Astrocyte of the cerebellum (primary cell): ENCODE measurements at regions not wholly inside any gene's neighbourhood (a gene's known extent, or its start where the extent isn't known, plus 50 kb on each side); places are given as distances from the start of the nearest gene placed in this dataset.

Experiments
- DNase-seq: peaks from one replicate; pipeline ENCODE4 v3.0.0-alpha.2; 2011; ENCODE audit warnings: low read depth
- H3K4me3 ChIP-seq: 2 replicates; pipeline ENCODE4 v1.5.1; 2011; ENCODE audit warnings: mild to moderate bottlenecking, low read depth, low read length, moderate library complexity
- CTCF ChIP-seq: IDR thresholded peaks from 2 replicates; pipeline ENCODE4 v1.5.1; 2012; ENCODE audit warnings: low read length, low read depth, moderate library complexity, mild to moderate bottlenecking; ENCODE audit errors: missing control alignments
- in situ Hi-C: cut with HindIII; loops from 2 replicates; pipeline ENCODE4 v1.10.0; 2017; ENCODE audit warnings: low sequenced_read_pairs

- TF ChIP-seq CTCF, result no peak
- DNase-seq, result no peak
- in situ Hi-C loops, result no loop called here
- H3K4me3 ChIP-seq, result no peak overlapping the region
Measured at GRCh38 chr13:40383885-40384284, 282.6 kb downstream of the FOXO1 start.

GRCh38 chr13:40384976-40385857 lies 281.2 kb downstream of the FOXO1 start:
- H3K4me3 ChIP-seq, result no peak overlapping the region
- no peak for DNase-seq
- in situ Hi-C loops, result no loop called here
- no peak for TF ChIP-seq CTCF

GRCh38 chr13:40385858-40386180 lies 280.6 kb downstream of the FOXO1 start:
- in situ Hi-C loops, result no loop called here
- no peak for TF ChIP-seq CTCF
- H3K4me3 ChIP-seq, result no peak overlapping the region
- no peak for DNase-seq

GRCh38 chr13:40386586-40386985 lies 279.9 kb downstream of the FOXO1 start:
- H3K4me3 ChIP-seq, result no peak overlapping the region
- no peak for DNase-seq
- in situ Hi-C loops, result no loop called here
- TF ChIP-seq CTCF, result no peak

GRCh38 chr13:40387775-40388174 lies 278.7 kb downstream of the FOXO1 start:
- no peak overlapping the region for H3K4me3 ChIP-seq
- DNase-seq, result no peak
- in situ Hi-C loops, result no loop called here
- TF ChIP-seq CTCF, result no peak

GRCh38 chr13:40388617-40389016 lies 277.8 kb downstream of the FOXO1 start:
- no peak overlapping the region for H3K4me3 ChIP-seq
- no peak for DNase-seq
- no peak for TF ChIP-seq CTCF
- in situ Hi-C loops, result no loop called here
